Epithelial cell of esophagus (primary cell): ENCODE measurements at regions not wholly inside any gene's neighbourhood (a gene's known extent, or its start where the extent isn't known, plus 50 kb on each side); places are given as distances from the start of the nearest gene placed in this dataset.

Experiments
- DNase-seq: peaks from one replicate; pipeline ENCODE4 v3.0.0; 2010; ENCODE audit warnings: low read depth
- H3K4me3 ChIP-seq: 2 replicates; pipeline ENCODE4 v1.5.1; 2011; ENCODE audit warnings: mild to moderate bottlenecking, low read length, control low read depth
- CTCF ChIP-seq: IDR thresholded peaks from 2 replicates; pipeline ENCODE4 v1.5.1; 2011; ENCODE audit warnings: low read depth, mild to moderate bottlenecking, low read length, control low read depth, inconsistent platforms; ENCODE audit not compliant: insufficient read depth; ENCODE audit errors: missing control alignments

GRCh38 chr5:4083591-4084337, 488.1 kb downstream of the IRX1 start:
- peak; percentile 99 for DNase-seq
- H3K4me3 ChIP-seq: no peak overlapping the region
- no peak for TF ChIP-seq CTCF

GRCh38 chr5:4086081-4086480, 490.4 kb downstream of the IRX1 start:
- no peak overlapping the region for H3K4me3 ChIP-seq
- no peak for DNase-seq
- no peak for TF ChIP-seq CTCF

- no peak for TF ChIP-seq CTCF
- H3K4me3 ChIP-seq: no peak overlapping the region
Measured at GRCh38 chr5:4087110-4087509, 491.5 kb downstream of the IRX1 start.

GRCh38 chr5:4089087-4089486, 493.5 kb downstream of the IRX1 start:
- TF ChIP-seq CTCF: no peak
- DNase-seq: peak; percentile 59
- H3K4me3 ChIP-seq: no peak overlapping the region

More at GRCh38 chr5:4087110-4087509, 491.5 kb downstream of the IRX1 start:
- no peak for DNase-seq

- TF ChIP-seq CTCF: no peak
- no peak overlapping the region for H3K4me3 ChIP-seq
- no peak for DNase-seq
Measured at GRCh38 chr5:4093236-4093635, 497.6 kb downstream of the IRX1 start.

GRCh38 chr5:4093970-4094369, 498.3 kb downstream of the IRX1 start:
- no peak for TF ChIP-seq CTCF

GRCh38 chr5:4095918-4096630, 500.4 kb downstream of the IRX1 start:
- DNase-seq: no peak
- TF ChIP-seq CTCF: no peak
- H3K4me3 ChIP-seq: no peak overlapping the region

More at GRCh38 chr5:4093970-4094369, 498.3 kb downstream of the IRX1 start:
- no peak overlapping the region for H3K4me3 ChIP-seq
- DNase-seq: no peak
